IMR-90 (cell line): ENCODE measurements at regions not wholly inside any gene's neighbourhood (a gene's known extent, or its start where the extent isn't known, plus 50 kb on each side); places are given as distances from the start of the nearest gene placed in this dataset.

Experiments
- ATAC-seq: fragments of 200-7000 bp; cut with Tn5 transposase; 2 replicates; pipeline ENCODE4 v1.9.1; 2020; ENCODE audit warnings: low read depth, mild to moderate bottlenecking, moderate library complexity
- BruUV-seq: library from RNA; stranded (reverse); fragments of 400-500 nt; replicated peaks from 2 replicates; lab custom pipeline; 2021; lab: Mats Ljungman, UMichigan
- CTCF ChIA-PET: fragments of 300-600 bp; formaldehyde crosslinking; extraction: SDS; loops from one replicate; lab custom pipeline; 2021; ENCODE audit warnings: antibody characterized with exemption; lab: Yijun Ruan, JAX
- POLR2A ChIA-PET: fragments of 300-600 bp; sonication (Branson Sonifier 250); formaldehyde crosslinking; loops from one replicate; lab custom pipeline; 2022; ENCODE audit warnings: antibody characterized with exemption; ENCODE audit not compliant: unreplicated experiment; lab: Charles Lee
- DNase-seq: peaks from one replicate; pipeline ENCODE4 v3.0.0; 2013
- H2AFZ ChIP-seq: replicated peaks from 2 replicates; pipeline ENCODE3; 2013; ENCODE audit warnings: low read length, mild to moderate bottlenecking; ENCODE audit not compliant: poor library complexity
- H2AK5ac ChIP-seq: 2 replicates; pipeline ENCODE4 v1.6.1; 2013; ENCODE audit warnings: low read depth, low read length, inconsistent platforms
- H2AK9ac ChIP-seq: replicated peaks from 2 replicates; pipeline ENCODE3; 2013; ENCODE audit warnings: mild to moderate bottlenecking, low read depth, low read length, moderate library complexity; ENCODE audit not compliant: poor library complexity
- H2BK120ac ChIP-seq: 2 replicates; pipeline ENCODE4 v1.6.1; 2013; ENCODE audit warnings: low read depth, low read length, inconsistent platforms
- H2BK15ac ChIP-seq: 3 replicates; pipeline ENCODE4 v1.6.1; 2013; ENCODE audit warnings: low read depth, low read length, inconsistent platforms
- H2BK20ac ChIP-seq: 2 replicates; pipeline ENCODE4 v1.6.1; 2013; ENCODE audit warnings: low read depth, mild to moderate bottlenecking, inconsistent platforms, low read length, moderate library complexity
- H2BK5ac ChIP-seq: 2 replicates; pipeline ENCODE4 v1.6.1; 2013; ENCODE audit warnings: mild to moderate bottlenecking, low read depth, low read length, inconsistent platforms; ENCODE audit not compliant: poor library complexity, severe bottlenecking
- H3K14ac ChIP-seq: replicated peaks from 2 replicates; pipeline ENCODE4 v1.6.1; 2013; ENCODE audit warnings: low read depth, low read length, inconsistent platforms
- H3K18ac ChIP-seq: 2 replicates; pipeline ENCODE4 v1.6.1; 2013; ENCODE audit warnings: low read depth, low read length, control low read depth
- H3K23ac ChIP-seq: 2 replicates; pipeline ENCODE4 v1.6.1; 2013; ENCODE audit warnings: low read depth, low read length, inconsistent platforms
- H3K27ac ChIP-seq: 2 replicates; pipeline ENCODE4 v1.5.1; 2013; ENCODE audit warnings: mild to moderate bottlenecking, control low read depth, low read length; ENCODE audit not compliant: insufficient read depth
- H3K27me3 ChIP-seq: 2 replicates; pipeline ENCODE4 v1.6.1; 2013; ENCODE audit warnings: low read length; ENCODE audit not compliant: control insufficient read depth, insufficient read depth
- H3K36me3 ChIP-seq: 2 replicates; pipeline ENCODE4 v1.6.1; 2013; ENCODE audit warnings: low read length, mixed read lengths; ENCODE audit not compliant: control insufficient read depth, insufficient read depth
- H3K4ac ChIP-seq: 2 replicates; pipeline ENCODE4 v1.6.1; 2013; ENCODE audit warnings: low read depth, low read length, inconsistent platforms
- H3K4me1 ChIP-seq: 2 replicates; pipeline ENCODE4 v1.6.1; 2013; ENCODE audit warnings: low read length, mixed read lengths; ENCODE audit not compliant: control insufficient read depth, insufficient read depth
- H3K4me2 ChIP-seq: 2 replicates; pipeline ENCODE4 v1.6.1; 2013; ENCODE audit warnings: low read depth, mild to moderate bottlenecking, control low read depth, low read length, moderate library complexity
- H3K4me3 ChIP-seq: 2 replicates; pipeline ENCODE4 v1.5.1; 2013; ENCODE audit warnings: low read depth, mild to moderate bottlenecking, control low read depth, low read length, moderate library complexity; ENCODE audit not compliant: insufficient read depth
- H3K56ac ChIP-seq: 2 replicates; pipeline ENCODE4 v1.6.1; 2013; ENCODE audit warnings: low read length, inconsistent platforms; ENCODE audit not compliant: insufficient read depth; ENCODE audit errors: extremely low read depth
- H3K79me1 ChIP-seq, 2 experiments: 2 replicates each; pipeline ENCODE4 v1.6.1; 2013; ENCODE audit warnings: low read length in 2 of 2, inconsistent platforms in 1 of 2, low read depth in 1 of 2
- H3K9ac ChIP-seq: 2 replicates; pipeline ENCODE4 v1.6.1; 2013; ENCODE audit warnings: low read depth, low read length, control low read depth
- H3K9me1 ChIP-seq: 2 replicates; pipeline ENCODE4 v1.6.1; 2013; ENCODE audit warnings: low read length, inconsistent platforms; ENCODE audit not compliant: insufficient read depth
- H3K9me3 ChIP-seq: 2 replicates; pipeline ENCODE4 v1.6.1; 2013; ENCODE audit warnings: low read length; ENCODE audit not compliant: control insufficient read depth, insufficient read depth
- H4K20me1 ChIP-seq: 2 replicates; pipeline ENCODE4 v1.6.1; 2013; ENCODE audit warnings: low read length, inconsistent platforms; ENCODE audit not compliant: insufficient read depth
- H4K5ac ChIP-seq: 2 replicates; pipeline ENCODE4 v1.6.1; 2013; ENCODE audit warnings: mild to moderate bottlenecking, low read depth, low read length, control low read depth
- H4K8ac ChIP-seq, 2 experiments: 2 replicates each; pipeline ENCODE4 v1.6.1; 2013; ENCODE audit warnings: low read depth in 2 of 2, low read length in 2 of 2, control low read depth in 1 of 2, inconsistent platforms in 1 of 2
- H4K91ac ChIP-seq: 2 replicates; pipeline ENCODE4 v1.6.1; 2013; ENCODE audit warnings: low read depth, low read length, inconsistent platforms; ENCODE audit not compliant: insufficient read depth
- BHLHE40 ChIP-seq: fragments of 150-350 bp; IDR thresholded peaks from 2 replicates; pipeline ENCODE4 v1.6.1; 2016; ENCODE audit warnings: mild to moderate bottlenecking, low read depth, low read length
- CEBPB ChIP-seq: IDR thresholded peaks from 2 replicates; pipeline ENCODE4 v1.6.1; 2012; ENCODE audit warnings: low read depth, low read length, improper control_type of control experiment
- CHD1 ChIP-seq: IDR thresholded peaks from 2 replicates; pipeline ENCODE4 v1.6.1; 2012; ENCODE audit warnings: low read depth, low read length, improper control_type of control experiment
- FOS ChIP-seq: fragments of 150-350 bp; IDR thresholded peaks from 2 replicates; pipeline ENCODE4 v1.6.1; 2016; ENCODE audit warnings: low read depth, low read length
- MAFK ChIP-seq: IDR thresholded peaks from 2 replicates; pipeline ENCODE4 v1.6.1; 2012; ENCODE audit warnings: low read depth, low read length, improper control_type of control experiment
- MAZ ChIP-seq: IDR thresholded peaks from 2 replicates; pipeline ENCODE4 v1.6.1; 2012; ENCODE audit warnings: low read depth, mild to moderate bottlenecking, low read length, improper control_type of control experiment, moderate library complexity, borderline replicate concordance
- MXI1 ChIP-seq: IDR thresholded peaks from 2 replicates; pipeline ENCODE4 v1.6.1; 2012; ENCODE audit warnings: low read depth, mild to moderate bottlenecking, low read length, moderate library complexity, borderline replicate concordance
- NFE2L2 ChIP-seq: fragments of 150-350 bp; IDR thresholded peaks from 2 replicates; pipeline ENCODE4 v1.6.1; 2016; ENCODE audit warnings: low read depth, mild to moderate bottlenecking, low read length
- POLR2A ChIP-seq: IDR thresholded peaks from 2 replicates; pipeline ENCODE4 v1.6.1; 2012; ENCODE audit warnings: mild to moderate bottlenecking, low read depth, low read length
- RAD21 ChIP-seq: IDR thresholded peaks from 2 replicates; pipeline ENCODE4 v1.6.1; 2012; ENCODE audit warnings: low read length, improper control_type of control experiment
- RCOR1 ChIP-seq: IDR thresholded peaks from 2 replicates; pipeline ENCODE4 v1.6.1; 2012; ENCODE audit warnings: mild to moderate bottlenecking, low read length, improper control_type of control experiment; ENCODE audit not compliant: insufficient replicate concordance
- RFX5 ChIP-seq: IDR thresholded peaks from 2 replicates; pipeline ENCODE4 v1.8.0; 2012; ENCODE audit warnings: low read depth, mild to moderate bottlenecking, low read length, moderate library complexity
- SMC3 ChIP-seq: fragments of 150-350 bp; IDR thresholded peaks from 2 replicates; pipeline ENCODE4 v1.6.1; 2016; ENCODE audit warnings: low read depth, mild to moderate bottlenecking, antibody characterized with exemption, low read length, moderate library complexity
- WGBS, 2 experiments: methylation state at CpG; one replicate each; pipeline versions ENCODE4 v1.1.5 to v1.1.7; 2013; ENCODE audit warnings: missing lambda C conversion rate in 2 of 2; ENCODE audit not compliant: insufficient read length in 1 of 2; ENCODE audit errors: extremely low coverage in 2 of 2; 5-methylcytosine and 5-hydroxymethylcytosine counted together
- dilution Hi-C: fragments of 300-500 bp; cut with HindIII; formaldehyde crosslinking; loops from one replicate; pipeline ENCODE4 v1.14.3; 2018; ENCODE audit warnings: low sequenced_read_pairs; ENCODE audit not compliant: unreplicated experiment
- in situ Hi-C: fragments of 300-500 bp; cut with MboI; formaldehyde crosslinking; loops from 3 replicates; pipeline ENCODE4 v1.14.3; 2019; ENCODE audit warnings: low sequenced_read_pairs, inconsistent platforms, mixed read lengths
- intact Hi-C: fragments of 100-400 bp; cut with micrococcal nuclease; formaldehyde crosslinking; loops from 2 replicates; pipeline ENCODE4 v1.10.0; 2022
- TF ChIP-seq, protein P1 (sequence below): conservative IDR thresholded peaks from 2 replicates; pipeline ENCODE4 v1.5.1; 2012; ENCODE audit warnings: mild to moderate bottlenecking, low read depth, low read length, improper control_type of control experiment
- TF ChIP-seq, protein P2 (sequence below): fragments of 150-350 bp; IDR thresholded peaks from 2 replicates; pipeline ENCODE4 v1.6.1; 2017; ENCODE audit warnings: mild to moderate bottlenecking, antibody characterized with exemption, low read length, low read depth
- TF ChIP-seq, protein P3 (sequence below): fragments of 150-350 bp; IDR thresholded peaks from 2 replicates; pipeline ENCODE4 v1.6.1; 2016; ENCODE audit warnings: low read depth, mild to moderate bottlenecking, low read length, moderate library complexity, borderline replicate concordance

DNA sequence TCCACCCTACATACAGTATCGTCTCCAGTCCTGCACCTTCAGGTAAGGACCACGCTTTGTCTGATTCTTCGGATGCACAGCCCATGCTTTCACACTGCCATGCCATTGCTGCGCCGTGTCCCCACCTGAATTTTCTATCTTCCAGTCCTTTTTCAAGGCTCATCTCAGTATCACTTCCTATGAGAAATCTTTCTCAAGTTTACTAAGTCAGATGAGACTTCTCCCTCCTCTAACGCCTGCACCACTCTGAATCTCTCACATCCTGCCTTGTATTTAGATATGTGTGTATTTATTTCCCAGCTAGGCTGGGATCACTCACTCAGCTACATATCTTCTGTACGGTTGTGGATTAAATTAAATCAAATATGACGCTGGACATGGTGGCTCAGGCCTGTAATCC is 116.8 kb downstream of the SMIM20 start:
- Histone ChIP-seq H2AK9ac (no peak overlapping the region), H4K5ac (0 out of 2 replicates have a peak overlapping the region, but pooled peaks have one; percentile 42), H3K36me3 (no peaks in the 10 kb centered on the region), H3K9ac (no peak overlapping the region; the same call in 1 of the 2 replicates), H3K4me3 (no peak overlapping the region), H3K9me3 (no peaks in the 10 kb centered on the region), H3K9me1 (peaks cover 7% of the 10 kb centered on the region), H3K18ac (peak overlapping the region; percentile 54; the same call in 1 of the 2 replicates), H2BK5ac (peak overlapping the region; percentile 16), H3K79me1 (no peaks in the 10 kb centered on the region), H4K8ac (peak overlapping the region in 1 of 2 experiments; percentile 31; a peak in 1 of 4 replicates), H2BK20ac (peak overlapping the region; percentile 48; the same call in 1 of the 2 replicates), H3K4me1 (peaks cover 19% of the 10 kb centered on the region), H2BK120ac (peak overlapping the region; percentile 75), H3K56ac (no peak overlapping the region), H2AK5ac (peak overlapping the region; percentile 88), H3K27ac (no peak overlapping the region), H3K4ac (peak overlapping the region; percentile 78), H3K4me2 (no peak overlapping the region), H3K14ac (peak overlapping the region; percentile 69; the same call in 1 of the 2 replicates), H3K23ac (0 out of 2 replicates have a peak overlapping the region, but pooled peaks have one; percentile 45), H2AFZ (no peak overlapping the region), H4K91ac (peak overlapping the region; percentile 69; the same call in 1 of the 2 replicates), H2BK15ac (peak overlapping the region; percentile 79; the same call in 2 of the 3 replicates), H4K20me1 (no peaks in the 10 kb centered on the region; the same call in 1 of the 2 replicates), H3K27me3 (no peaks in the 10 kb centered on the region)
- BruUV-seq: no TSS peak
- TF ChIP-seq NFE2L2: no peak
- TF ChIP-seq BHLHE40: no peak
- TF ChIP-seq, protein P1, sequence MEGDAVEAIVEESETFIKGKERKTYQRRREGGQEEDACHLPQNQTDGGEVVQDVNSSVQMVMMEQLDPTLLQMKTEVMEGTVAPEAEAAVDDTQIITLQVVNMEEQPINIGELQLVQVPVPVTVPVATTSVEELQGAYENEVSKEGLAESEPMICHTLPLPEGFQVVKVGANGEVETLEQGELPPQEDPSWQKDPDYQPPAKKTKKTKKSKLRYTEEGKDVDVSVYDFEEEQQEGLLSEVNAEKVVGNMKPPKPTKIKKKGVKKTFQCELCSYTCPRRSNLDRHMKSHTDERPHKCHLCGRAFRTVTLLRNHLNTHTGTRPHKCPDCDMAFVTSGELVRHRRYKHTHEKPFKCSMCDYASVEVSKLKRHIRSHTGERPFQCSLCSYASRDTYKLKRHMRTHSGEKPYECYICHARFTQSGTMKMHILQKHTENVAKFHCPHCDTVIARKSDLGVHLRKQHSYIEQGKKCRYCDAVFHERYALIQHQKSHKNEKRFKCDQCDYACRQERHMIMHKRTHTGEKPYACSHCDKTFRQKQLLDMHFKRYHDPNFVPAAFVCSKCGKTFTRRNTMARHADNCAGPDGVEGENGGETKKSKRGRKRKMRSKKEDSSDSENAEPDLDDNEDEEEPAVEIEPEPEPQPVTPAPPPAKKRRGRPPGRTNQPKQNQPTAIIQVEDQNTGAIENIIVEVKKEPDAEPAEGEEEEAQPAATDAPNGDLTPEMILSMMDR: no peak
- TF ChIP-seq RCOR1: no peak
- TF ChIP-seq FOS: no peak
- no peak for TF ChIP-seq POLR2A
- no peak for TF ChIP-seq RFX5
- no peak for TF ChIP-seq MXI1
- TF ChIP-seq MAFK: no peak
- TF ChIP-seq SMC3: no peak
- TF ChIP-seq MAZ: no peak
- no peak for TF ChIP-seq CEBPB
- TF ChIP-seq, protein P2, sequence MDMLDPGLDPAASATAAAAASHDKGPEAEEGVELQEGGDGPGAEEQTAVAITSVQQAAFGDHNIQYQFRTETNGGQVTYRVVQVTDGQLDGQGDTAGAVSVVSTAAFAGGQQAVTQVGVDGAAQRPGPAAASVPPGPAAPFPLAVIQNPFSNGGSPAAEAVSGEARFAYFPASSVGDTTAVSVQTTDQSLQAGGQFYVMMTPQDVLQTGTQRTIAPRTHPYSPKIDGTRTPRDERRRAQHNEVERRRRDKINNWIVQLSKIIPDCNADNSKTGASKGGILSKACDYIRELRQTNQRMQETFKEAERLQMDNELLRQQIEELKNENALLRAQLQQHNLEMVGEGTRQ: no peak
- no peak for TF ChIP-seq CHD1
- no peak for TF ChIP-seq RAD21
- TF ChIP-seq, protein P3, sequence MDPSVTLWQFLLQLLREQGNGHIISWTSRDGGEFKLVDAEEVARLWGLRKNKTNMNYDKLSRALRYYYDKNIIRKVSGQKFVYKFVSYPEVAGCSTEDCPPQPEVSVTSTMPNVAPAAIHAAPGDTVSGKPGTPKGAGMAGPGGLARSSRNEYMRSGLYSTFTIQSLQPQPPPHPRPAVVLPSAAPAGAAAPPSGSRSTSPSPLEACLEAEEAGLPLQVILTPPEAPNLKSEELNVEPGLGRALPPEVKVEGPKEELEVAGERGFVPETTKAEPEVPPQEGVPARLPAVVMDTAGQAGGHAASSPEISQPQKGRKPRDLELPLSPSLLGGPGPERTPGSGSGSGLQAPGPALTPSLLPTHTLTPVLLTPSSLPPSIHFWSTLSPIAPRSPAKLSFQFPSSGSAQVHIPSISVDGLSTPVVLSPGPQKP: no peak
- ATAC-seq (no peak), DNase-seq (no peak)
- ChIA-PET CTCF (no interaction called here), POLR2A (no interaction called here)
- intact Hi-C loops: loop anchor here (5.0 kb wide), 1 partner anchor 112 kb away; no protein-coding TSS in a partner anchor
- in situ Hi-C loops: no loop called here
- dilution Hi-C loops: no loop called here
- WGBS, 2 experiments: 91% methylated on average over 5 of the region's 8 CpGs; no CpG with 5 or more reads in 1 of the 2 experiments
